SHP77 (cell line): ENCODE measurements at regions not wholly inside any gene's neighbourhood (a gene's known extent, or its start where the extent isn't known, plus 50 kb on each side); places are given as distances from the start of the nearest gene placed in this dataset.

ENCODE experiments used
- DNase-seq, 2 experiments: peaks; one replicate each; lab custom pipeline; 2025; lab: John Stamatoyannopoulos, UW

DNA sequence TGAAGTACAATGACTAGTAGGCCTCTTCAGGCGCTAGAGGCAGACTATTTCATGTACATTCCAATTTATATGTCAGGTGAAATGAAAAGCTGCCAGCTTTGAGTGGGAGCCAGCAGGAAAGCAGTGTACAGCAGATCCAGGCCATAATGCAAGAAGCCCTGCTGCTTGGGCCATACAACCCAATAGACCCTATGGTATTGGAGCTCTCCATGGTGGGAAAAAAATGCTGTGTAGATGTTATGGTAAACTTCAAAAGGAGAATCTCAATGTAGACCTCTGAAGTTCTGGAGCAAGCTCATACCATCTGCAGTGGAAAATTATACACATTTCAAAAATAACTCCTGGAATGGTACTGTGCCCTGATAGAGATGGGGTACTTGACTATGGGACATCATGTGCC lies 71.5 kb upstream of the CD82 start:
- DNase-seq: no peak

DNA sequence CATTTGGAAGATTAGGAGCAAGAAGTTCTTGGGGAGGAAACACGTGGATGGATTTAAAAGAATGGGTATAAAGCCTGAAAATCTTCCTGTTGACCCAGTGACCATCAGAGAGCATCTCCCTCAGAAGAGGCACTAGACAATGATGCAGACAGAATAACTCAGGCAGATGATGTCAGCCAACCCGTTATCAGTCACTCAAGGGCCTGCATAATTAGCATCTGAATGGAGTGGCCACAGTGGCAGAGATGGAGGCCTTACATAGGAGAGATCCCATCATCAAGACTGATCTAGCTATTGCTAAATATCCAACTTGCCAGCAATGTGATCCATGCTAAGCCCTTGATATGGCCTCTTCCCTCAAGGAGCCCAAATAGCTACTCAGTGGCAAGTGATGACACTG lies 70.7 kb upstream of the CD82 start:
- DNase-seq: no peak

DNA sequence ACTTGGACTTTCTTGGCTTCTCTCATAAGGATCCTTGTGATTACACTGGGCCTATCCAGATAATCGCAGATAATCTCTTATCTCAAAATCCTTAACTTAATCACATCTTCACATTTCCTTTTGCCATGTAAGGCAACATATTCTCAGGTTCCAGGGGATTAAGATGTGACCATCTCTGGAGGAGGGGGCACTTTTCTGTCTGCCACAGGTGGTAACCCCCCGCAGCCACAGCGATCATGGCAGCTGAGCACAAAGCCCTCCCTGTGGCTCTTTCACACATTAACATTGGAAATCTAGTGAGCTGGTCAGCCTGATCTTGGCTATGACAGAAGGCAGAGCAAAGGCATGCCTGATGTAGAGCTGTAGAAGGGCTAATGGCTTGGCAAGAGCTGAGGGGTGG lies 69.1 kb upstream of the CD82 start:
- no peak for DNase-seq

DNA sequence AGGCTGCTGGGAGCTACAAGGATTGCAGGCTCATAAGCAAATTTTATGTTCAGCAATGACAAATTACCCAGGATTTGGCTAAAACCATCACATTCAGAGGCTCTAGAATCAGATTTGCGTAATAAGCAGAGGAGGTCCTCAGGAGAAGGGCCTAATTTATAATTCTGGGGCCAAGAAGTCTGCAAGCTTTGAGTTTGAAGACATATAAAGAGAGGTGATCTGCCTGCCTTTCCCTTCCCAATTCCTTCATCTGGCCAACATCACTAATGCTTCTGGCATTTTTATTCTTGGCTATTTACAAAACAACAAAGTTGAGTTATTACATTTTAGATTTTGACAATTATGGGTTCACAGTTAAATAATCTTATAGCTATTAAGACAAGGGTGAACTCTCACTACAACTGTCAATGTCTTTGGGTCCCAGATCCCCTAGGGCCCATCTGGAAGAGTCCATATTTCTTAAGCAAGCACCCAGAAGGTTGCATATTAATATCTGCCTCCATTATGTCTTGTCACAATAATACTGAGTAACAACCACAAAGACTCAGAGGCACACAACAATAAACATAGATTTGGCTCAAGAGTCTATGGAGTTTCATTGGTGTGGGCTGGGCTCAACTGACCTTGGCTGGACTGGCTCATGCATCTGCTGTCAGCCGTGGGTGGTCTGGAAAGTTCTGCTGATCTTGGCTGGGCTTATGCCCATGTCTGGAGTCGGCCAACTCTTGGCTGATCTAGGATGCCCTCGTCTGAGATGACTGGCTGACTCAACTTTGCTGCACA lies 67.2 kb upstream of the CD82 start:
- no peak for DNase-seq

DNA sequence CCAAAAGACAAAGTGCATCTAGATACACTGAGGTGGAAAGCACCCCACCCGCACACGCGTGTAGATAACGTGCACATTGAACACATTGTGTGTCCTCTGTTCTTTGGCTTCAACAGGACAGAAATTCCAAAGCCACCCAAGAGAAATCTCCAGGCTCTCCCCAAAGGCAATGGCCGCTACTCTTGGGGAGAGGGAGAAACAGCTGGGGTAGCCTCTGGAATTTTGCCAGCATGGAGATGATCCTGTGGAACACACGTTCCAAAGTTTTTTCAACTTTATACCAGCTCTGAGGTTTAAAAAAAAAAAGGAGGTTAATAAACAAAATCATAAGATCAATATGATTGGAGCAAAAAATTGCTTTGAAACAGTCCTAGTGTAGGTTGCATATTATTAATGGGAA lies 63.0 kb upstream of the CD82 start:
- DNase-seq: no peak

DNA sequence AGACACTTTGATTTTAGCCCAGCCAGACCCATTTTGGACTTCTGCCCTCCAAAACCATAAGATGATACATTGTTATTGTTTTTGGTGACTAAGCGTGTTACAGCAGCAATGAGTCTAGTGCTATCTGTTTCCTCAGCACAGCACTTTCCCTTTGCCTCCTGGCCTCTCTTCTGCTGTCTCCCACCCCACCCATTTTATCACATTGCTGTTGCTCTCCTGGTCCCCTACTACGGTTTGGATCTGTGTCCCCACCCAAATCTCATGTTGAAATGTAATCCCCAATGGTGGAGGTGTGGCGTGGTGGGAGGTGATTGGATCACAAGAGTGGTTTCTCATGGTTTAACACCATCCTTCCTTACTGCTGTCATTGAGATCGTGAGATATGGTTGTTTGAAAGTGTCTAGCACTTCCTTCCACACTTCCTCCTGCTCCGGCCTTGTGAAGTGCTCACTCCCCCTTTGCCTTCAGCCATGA lies 59.8 kb upstream of the CD82 start:
- DNase-seq: no peak

DNA sequence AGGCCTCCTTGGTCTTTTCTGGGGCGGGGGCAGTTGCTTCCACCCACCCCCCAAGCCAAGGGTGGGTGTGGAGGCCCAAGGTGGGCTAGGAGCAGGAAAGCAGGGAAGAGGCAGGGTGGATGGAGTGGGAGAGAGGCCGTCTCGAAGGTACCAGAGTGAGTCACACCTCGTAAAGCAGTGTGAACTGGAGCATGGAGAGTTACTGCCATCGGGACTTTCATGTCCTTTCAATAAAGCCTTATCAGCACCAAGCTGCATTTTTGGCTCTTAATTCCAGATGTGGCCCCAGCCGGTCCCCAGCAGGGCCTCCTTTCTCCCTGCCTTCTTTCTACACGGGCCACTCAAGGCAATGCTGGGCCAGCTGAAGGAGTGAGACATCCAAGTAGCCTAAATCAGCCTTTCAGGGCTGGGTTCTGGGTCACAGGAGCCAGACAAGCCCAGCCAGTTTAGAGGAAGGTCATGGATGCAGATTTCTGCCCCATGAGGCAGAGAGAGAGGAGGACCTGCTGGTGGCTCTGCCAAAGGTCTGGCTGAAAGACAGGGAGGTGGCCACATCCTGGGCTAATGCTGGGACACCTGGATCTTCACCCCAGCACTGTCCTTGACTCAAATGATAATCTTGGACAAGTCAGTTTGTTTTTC lies 59.0 kb upstream of the CD82 start:
- no peak for DNase-seq

DNA sequence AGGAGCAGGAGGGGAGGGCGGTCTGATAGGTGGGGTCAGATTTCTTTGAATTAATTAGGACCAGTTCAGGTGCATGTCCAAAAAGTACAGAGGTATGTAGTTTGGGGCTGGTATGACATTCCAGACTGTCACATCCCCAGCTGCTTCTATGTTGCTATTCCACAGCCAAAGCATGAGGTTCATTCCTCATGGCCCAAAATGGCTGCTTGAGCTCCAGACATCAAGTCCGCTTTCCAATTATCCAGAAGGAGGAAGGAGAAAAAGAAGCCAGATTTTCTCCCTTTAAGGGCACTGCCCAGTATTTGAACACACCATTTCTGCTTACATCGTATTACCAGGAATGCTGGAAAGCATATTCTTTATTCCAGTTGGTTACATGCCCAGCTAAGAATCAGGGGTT lies 58.0 kb upstream of the CD82 start:
- no peak for DNase-seq

DNA sequence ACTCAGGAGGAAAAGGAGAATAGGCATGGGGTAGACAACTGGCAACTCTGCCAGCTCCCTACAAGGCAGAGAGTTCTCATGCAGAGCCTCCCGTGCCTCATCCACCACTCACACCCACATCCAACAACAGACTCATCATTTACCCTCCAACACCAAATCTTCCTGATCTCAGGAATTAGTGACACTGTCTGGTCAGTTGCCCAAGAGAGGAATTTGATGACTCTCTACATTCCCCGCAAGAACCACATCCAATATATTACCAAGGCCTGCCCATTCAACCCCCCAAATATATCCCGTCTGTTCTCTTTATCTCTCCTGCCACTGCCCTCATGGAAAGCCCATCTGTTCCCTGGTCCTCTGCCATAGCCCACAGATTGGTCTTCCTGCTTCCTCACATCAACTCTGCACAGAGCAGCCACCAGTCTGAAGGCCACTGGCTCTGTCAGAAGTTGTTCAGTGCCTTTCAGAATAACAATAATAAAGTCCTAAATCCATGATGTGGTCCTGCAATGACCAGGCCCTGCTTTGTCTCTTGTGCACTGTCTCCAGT lies 57.5 kb upstream of the CD82 start:
- DNase-seq: no peak

DNA sequence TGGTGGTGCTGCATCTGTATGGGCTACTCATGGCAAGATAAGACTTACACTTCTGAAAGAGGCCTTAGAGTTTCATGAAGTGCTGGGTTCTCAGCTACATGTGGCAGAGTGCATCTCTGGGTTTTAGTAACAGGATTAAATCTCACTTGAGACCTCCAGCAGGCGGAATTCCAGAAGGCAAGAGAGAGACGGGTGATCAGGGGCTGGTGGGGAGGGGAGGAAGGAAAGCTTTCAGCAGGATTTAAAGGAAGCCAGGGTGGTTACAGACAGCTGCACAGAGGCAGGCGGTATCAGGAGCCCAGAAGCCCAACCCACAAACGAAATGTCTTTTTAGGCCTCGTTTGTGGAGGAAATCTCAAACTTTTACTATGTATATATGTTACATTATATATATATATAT lies 56.2 kb upstream of the CD82 start:
- DNase-seq: no peak

DNA sequence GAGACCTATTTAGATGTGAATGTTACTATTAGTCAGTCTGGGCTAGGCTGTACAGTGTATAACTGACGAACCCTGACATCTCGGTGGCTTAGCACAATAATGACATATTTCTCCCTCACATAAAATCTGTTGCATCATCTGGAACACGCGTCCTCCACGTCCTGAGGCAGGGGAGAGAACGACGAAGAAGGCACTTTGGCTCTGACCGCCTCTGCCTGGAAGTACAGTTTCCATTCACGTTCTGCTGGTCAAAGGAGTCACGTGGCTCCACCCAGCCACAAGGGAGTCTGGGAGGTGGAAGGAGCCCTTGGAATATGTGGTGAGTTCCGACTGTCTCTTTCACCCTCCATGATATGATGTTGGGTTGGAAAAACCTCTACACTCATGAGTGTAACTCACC lies 55.1 kb upstream of the CD82 start:
- no peak for DNase-seq

DNA sequence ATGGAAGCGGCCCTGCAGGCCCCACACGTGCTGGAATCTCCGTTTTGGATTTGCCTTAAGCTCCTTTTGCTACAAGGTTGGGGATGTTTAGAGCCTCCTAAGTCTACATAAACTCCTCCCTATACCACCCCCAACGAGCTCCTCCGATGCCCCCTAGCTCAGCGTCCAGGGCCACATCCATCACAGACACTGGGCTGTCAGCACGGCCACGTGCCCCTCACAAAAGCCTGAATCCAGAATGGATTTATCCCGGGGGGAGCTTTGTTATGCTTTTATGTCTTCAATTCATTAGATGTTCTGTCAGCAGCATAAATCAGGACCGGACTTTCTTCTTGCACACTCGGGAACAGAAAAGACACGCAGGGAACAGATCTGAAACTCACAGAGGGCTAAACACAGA lies 52.6 kb upstream of the CD82 start:
- DNase-seq: no peak

DNA sequence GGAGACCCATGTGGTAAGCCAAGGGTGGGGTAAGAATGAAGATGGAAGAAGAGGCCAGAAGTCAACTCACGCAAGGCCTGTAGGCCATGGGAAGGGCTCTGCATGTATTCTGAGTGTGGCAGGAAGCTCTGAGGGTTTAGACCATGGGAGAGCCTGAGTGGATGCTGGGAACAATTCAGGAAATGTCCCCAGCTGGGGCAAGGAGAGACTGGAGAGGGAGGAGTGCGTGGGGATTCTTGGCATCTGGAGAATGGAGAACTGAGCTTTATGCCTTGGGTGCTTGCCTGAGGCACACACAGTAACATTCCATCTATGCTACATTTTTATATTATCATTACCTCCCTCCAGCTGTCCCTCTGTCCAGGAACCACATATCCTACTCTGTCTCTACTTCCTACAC lies 50.4 kb upstream of the CD82 start:
- DNase-seq: no peak
